Fibroblast of upper back skin (primary cell): ENCODE measurements at regions not wholly inside any gene's neighbourhood (a gene's known extent, or its start where the extent isn't known, plus 50 kb on each side); places are given as distances from the start of the nearest gene placed in this dataset.
A peak's percentile ranks its signal among the peaks of the same experiment; 100 is the strongest.
"Not testable (repeated sequence)": the region's sequence is repeated elsewhere in the genome, so short reads cannot be mapped to it uniquely, and the experiment has no call there.

Source experiments
- DNase-seq: peaks from one replicate; pipeline ENCODE4 v3.0.0-alpha.2; 2013

- no peak for DNase-seq
These were observed 382.6 kb upstream of the GOT2 start for GRCh38 chr16:59116744-59117143.

- no peak for DNase-seq
These were observed 380.7 kb upstream of the GOT2 start for GRCh38 chr16:59114790-59115189.

- no peak for DNase-seq
These were observed 379.0 kb upstream of the GOT2 start for GRCh38 chr16:59113004-59113670.

- DNase-seq, result no peak
These were observed 377.2 kb upstream of the GOT2 start for GRCh38 chr16:59111280-59111679.

GRCh38 chr16:59108374-59108773 is 374.3 kb upstream of the GOT2 start:
- no peak for DNase-seq

- not testable (repeated sequence) for DNase-seq
These were observed 362.6 kb upstream of the GOT2 start for GRCh38 chr16:59096682-59097081.

- peak; percentile 9 for DNase-seq
These were observed 356.4 kb upstream of the GOT2 start for GRCh38 chr16:59090541-59090940.

- DNase-seq, result no peak
These were observed 354.3 kb upstream of the GOT2 start for GRCh38 chr16:59088431-59088830.

GRCh38 chr16:59087641-59088040 is 353.5 kb upstream of the GOT2 start:
- no peak for DNase-seq

GRCh38 chr16:59067205-59067604 is 333.1 kb upstream of the GOT2 start:
- DNase-seq, result no peak

- DNase-seq, result peak; percentile 91
These were observed 326.1 kb upstream of the GOT2 start for GRCh38 chr16:59060207-59060606.

GRCh38 chr16:59058250-59058649 is 324.1 kb upstream of the GOT2 start:
- no peak for DNase-seq

GRCh38 chr16:59053911-59054310 is 319.8 kb upstream of the GOT2 start:
- DNase-seq, result no peak

GRCh38 chr16:59052231-59052630 is 318.1 kb upstream of the GOT2 start:
- no peak for DNase-seq

- DNase-seq, result no peak
These were observed 314.8 kb upstream of the GOT2 start for GRCh38 chr16:59048876-59049275.

- DNase-seq, result no peak
These were observed 313.0 kb upstream of the GOT2 start for GRCh38 chr16:59047114-59047513.

GRCh38 chr16:59046335-59046734 is 312.2 kb upstream of the GOT2 start:
- DNase-seq, result peak; percentile 79

GRCh38 chr16:59045501-59045900 is 311.4 kb upstream of the GOT2 start:
- DNase-seq, result peak; percentile 54

GRCh38 chr16:59044616-59045015 is 310.5 kb upstream of the GOT2 start:
- peak; percentile 76 for DNase-seq

GRCh38 chr16:59042301-59042700 is 308.2 kb upstream of the GOT2 start:
- no peak for DNase-seq

GRCh38 chr16:59039066-59039720 is 305.1 kb upstream of the GOT2 start:
- DNase-seq, result no peak

- no peak for DNase-seq
These were observed 296.9 kb upstream of the GOT2 start for GRCh38 chr16:59030923-59031485.

- peak; percentile 7 for DNase-seq
These were observed 287.6 kb upstream of the GOT2 start for GRCh38 chr16:59021751-59022150.

- no peak for DNase-seq
These were observed 279.8 kb upstream of the GOT2 start for GRCh38 chr16:59013930-59014329.

- no peak for DNase-seq
These were observed 265.6 kb upstream of the GOT2 start for GRCh38 chr16:58999762-59000161.
